ENCODE measurements at regions not wholly inside any gene's neighbourhood (a gene's known extent, or its start where the extent isn't known, plus 50 kb on each side); places are given as distances from the start of the nearest gene placed in this dataset.

DNA sequence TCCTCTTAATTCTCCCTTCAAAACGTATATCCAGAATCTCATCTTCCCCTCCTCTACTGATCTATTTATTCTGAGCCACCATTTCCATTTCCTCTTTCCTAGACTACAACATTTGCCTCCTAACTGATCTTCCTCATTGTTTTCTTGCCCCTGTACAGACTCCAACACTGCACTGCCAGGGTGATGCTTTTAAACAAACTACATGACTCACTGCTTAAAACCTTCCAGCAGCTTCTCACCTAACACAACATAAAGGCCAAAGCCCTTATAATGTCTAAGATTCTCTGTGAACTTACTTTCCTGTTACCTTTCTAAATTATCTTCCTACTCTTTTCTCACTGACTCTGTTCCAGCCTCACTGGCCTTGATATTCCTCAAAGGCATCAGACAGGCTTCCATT is 161.0 kb upstream of the HS3ST1 start:
- DNase-seq (ENCODE audit: low spot score) (no peak), ATAC-seq (no peak)
- Mint-ChIP-seq H3K4me3 (no peak overlapping the region), H3K9me3 (peaks cover 6% of the 10 kb centered on the region), H3K36me3 (no peaks in the 10 kb centered on the region), H3K4me1 (ENCODE audit: low read depth in 2 of 2) (no peaks in the 10 kb centered on the region), H3K27ac (no peak overlapping the region), H3K27me3 (peaks cover 6 to 7% of the 10 kb centered on the region in 2 donors)

GRCh38 chr4:11587797-11588196 is 159.1 kb upstream of the HS3ST1 start:
- peaks cover 6% of the 10 kb centered on the region for H3K9me3 Mint-ChIP-seq
- H3K4me3 Mint-ChIP-seq = no peak overlapping the region
- no peaks in the 10 kb centered on the region for H3K36me3 Mint-ChIP-seq
- H3K27me3 Mint-ChIP-seq = peaks cover 6 to 7% of the 10 kb centered on the region in 2 donors
- no peak for DNase-seq (ENCODE audit: low spot score)
- ATAC-seq = no peak
- no peak overlapping the region for H3K27ac Mint-ChIP-seq
- no peaks in the 10 kb centered on the region for H3K4me1 Mint-ChIP-seq (ENCODE audit: low read depth in 2 of 2)

DNA sequence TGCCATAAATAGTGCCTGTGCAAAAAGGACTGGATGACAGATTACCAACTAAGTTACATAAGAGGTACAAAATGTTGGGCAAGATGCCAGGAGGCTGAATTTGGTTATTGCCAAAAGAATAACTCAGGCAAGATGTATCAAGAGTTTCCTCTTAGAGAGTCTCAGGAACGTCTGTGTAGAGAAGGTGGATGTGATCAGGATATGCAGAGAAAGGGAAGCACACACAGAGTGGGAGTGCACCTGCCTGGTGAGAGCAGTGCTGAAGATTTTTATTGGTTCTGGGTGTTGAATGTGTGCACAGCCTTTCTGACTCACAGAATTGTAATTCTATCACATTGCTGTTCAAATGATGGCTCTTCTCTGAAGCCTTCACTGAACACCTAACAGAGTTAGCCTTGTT is 156.8 kb upstream of the HS3ST1 start:
- Mint-ChIP-seq H3K9me3 (peaks cover 15% of the 10 kb centered on the region), H3K4me3 (no peak overlapping the region), H3K36me3 (peaks cover 12% of the 10 kb centered on the region), H3K27ac (no peak overlapping the region), H3K4me1 (ENCODE audit: low read depth in 2 of 2) (no peaks in the 10 kb centered on the region), H3K27me3 (peaks cover 6 to 7% of the 10 kb centered on the region in 2 donors)
- no peak for ATAC-seq
- DNase-seq (ENCODE audit: low spot score) = no peak

DNA sequence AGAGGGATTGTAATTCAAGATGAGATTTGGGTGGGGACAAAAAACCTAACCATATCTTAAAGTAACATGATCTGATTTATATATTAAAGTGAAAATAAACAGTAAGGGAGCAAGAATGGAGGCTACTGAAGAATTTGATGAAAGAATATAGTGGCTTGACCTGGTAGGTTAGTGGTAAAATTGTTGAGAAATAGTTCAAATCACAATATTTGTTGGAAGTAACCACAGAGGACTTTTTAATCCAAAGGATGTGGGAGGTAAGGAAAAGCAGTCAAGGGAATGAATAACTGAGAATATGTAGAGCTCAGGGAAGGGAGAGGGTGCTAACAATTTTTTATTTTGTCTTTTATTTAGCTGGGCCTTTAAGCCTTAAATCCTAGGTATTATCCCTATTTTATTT is 139.8 kb upstream of the HS3ST1 start:
- Mint-ChIP-seq H3K4me3 (no peak overlapping the region), H3K4me1 (ENCODE audit: low read depth in 2 of 2) (no peaks in the 10 kb centered on the region), H3K36me3 (no peaks in the 10 kb centered on the region), H3K27ac (no peak overlapping the region), H3K27me3 (no peaks in the 10 kb centered on the region), H3K9me3 (no peaks in the 10 kb centered on the region)
- DNase-seq (ENCODE audit: low spot score) = no peak
- ATAC-seq = no peak

DNA sequence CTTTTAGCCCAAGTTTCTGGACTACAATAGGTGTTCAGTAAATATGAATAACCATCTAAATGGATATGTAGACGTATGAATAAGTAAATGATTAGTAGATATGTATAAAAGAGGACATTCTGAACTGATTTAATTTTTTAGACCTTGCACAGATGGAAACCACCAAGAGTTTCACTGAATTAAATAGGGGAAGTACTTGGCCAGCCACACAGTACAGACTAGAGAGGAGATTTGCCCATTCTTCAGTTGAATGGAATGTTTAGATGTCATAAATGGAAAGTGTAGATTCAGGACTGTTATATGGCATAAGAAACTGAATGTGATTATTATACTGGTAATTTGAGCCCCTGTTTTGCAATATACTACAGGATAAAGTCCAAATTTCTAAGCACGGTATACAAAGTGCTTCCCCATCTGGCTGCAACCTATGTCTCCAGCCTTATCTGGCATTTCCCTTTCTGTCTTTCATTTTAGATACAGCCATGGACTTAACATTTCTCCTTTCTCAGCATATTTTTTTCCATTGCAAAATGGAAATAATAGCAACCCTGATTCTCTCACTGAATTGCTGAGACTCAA is 137.8 kb upstream of the HS3ST1 start:
- Mint-ChIP-seq H3K4me1 (ENCODE audit: low read depth in 2 of 2) (no peaks in the 10 kb centered on the region), H3K4me3 (no peak overlapping the region), H3K36me3 (no peaks in the 10 kb centered on the region), H3K27ac (no peak overlapping the region), H3K9me3 (no peaks in the 10 kb centered on the region), H3K27me3 (no peaks in the 10 kb centered on the region)
- DNase-seq (ENCODE audit: low spot score) (no peak), ATAC-seq (no peak)

- Mint-ChIP-seq H3K27me3 (no peaks in the 10 kb centered on the region), H3K4me1 (ENCODE audit: low read depth in 2 of 2) (no peaks in the 10 kb centered on the region), H3K9me3 (no peaks in the 10 kb centered on the region), H3K36me3 (no peaks in the 10 kb centered on the region), H3K27ac (no peak overlapping the region), H3K4me3 (no peak overlapping the region)
- ATAC-seq (no peak), DNase-seq (ENCODE audit: low spot score) (no peak)
These were observed 137.2 kb upstream of the HS3ST1 start for GRCh38 chr4:11565899-11566298.

- H3K9me3 Mint-ChIP-seq = no peaks in the 10 kb centered on the region
- no peak for ATAC-seq
- H3K27ac Mint-ChIP-seq = no peak overlapping the region
These were observed 136.5 kb upstream of the HS3ST1 start for GRCh38 chr4:11565213-11565612.

GRCh38 chr4:11564021-11564420 is 135.3 kb upstream of the HS3ST1 start:
- Mint-ChIP-seq H3K36me3 (no peaks in the 10 kb centered on the region), H3K27me3 (no peaks in the 10 kb centered on the region), H3K4me1 (ENCODE audit: low read depth in 2 of 2) (no peaks in the 10 kb centered on the region), H3K4me3 (no peak overlapping the region), H3K9me3 (peaks cover 3% of the 10 kb centered on the region), H3K27ac (no peak overlapping the region)
- ATAC-seq = no peak
- DNase-seq (ENCODE audit: low spot score) = no peak

More at GRCh38 chr4:11565213-11565612, 136.5 kb upstream of the HS3ST1 start:
- no peak for DNase-seq (ENCODE audit: low spot score)
- Mint-ChIP-seq H3K36me3 (no peaks in the 10 kb centered on the region), H3K27me3 (no peaks in the 10 kb centered on the region), H3K4me3 (no peak overlapping the region), H3K4me1 (ENCODE audit: low read depth in 2 of 2) (no peaks in the 10 kb centered on the region)

DNA sequence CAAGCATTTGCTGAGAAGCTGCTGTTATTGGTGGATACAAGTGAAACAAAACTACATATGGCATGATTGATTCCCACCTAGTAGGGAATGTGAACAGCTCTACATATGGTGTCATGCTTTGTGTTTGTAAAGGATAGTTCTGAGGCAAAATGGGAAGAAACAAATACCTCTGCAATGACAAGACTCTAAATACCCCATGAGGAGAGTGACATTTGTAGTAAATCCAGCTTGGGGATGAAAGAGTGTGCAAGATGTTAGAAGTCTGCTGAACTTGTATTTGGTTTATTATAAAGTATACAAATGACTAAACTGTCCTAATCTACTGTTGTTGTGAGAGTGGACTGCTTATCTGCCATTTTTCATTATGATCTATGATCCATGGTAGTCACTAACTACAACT is 120.8 kb upstream of the HS3ST1 start:
- H3K4me3 Mint-ChIP-seq = no peak overlapping the region
- H3K4me1 Mint-ChIP-seq (ENCODE audit: low read depth in 2 of 2) = no peaks in the 10 kb centered on the region
- H3K27ac Mint-ChIP-seq = no peak overlapping the region
- H3K36me3 Mint-ChIP-seq = no peaks in the 10 kb centered on the region
- peaks cover 5% of the 10 kb centered on the region for H3K9me3 Mint-ChIP-seq
- H3K27me3 Mint-ChIP-seq = peaks cover 7 to 23% of the 10 kb centered on the region in 2 donors
- no peak for DNase-seq (ENCODE audit: low spot score)
- ATAC-seq = no peak

- DNase-seq (ENCODE audit: low spot score) (no peak), ATAC-seq (no peak)
- Mint-ChIP-seq H3K4me1 (ENCODE audit: low read depth in 2 of 2) (no peaks in the 10 kb centered on the region), H3K27me3 (peaks cover 7 to 18% of the 10 kb centered on the region in 2 donors), H3K36me3 (no peaks in the 10 kb centered on the region), H3K27ac (no peak overlapping the region), H3K9me3 (peaks cover 5% of the 10 kb centered on the region), H3K4me3 (no peak overlapping the region)
These were observed 119.9 kb upstream of the HS3ST1 start for GRCh38 chr4:11548597-11549082.

DNA sequence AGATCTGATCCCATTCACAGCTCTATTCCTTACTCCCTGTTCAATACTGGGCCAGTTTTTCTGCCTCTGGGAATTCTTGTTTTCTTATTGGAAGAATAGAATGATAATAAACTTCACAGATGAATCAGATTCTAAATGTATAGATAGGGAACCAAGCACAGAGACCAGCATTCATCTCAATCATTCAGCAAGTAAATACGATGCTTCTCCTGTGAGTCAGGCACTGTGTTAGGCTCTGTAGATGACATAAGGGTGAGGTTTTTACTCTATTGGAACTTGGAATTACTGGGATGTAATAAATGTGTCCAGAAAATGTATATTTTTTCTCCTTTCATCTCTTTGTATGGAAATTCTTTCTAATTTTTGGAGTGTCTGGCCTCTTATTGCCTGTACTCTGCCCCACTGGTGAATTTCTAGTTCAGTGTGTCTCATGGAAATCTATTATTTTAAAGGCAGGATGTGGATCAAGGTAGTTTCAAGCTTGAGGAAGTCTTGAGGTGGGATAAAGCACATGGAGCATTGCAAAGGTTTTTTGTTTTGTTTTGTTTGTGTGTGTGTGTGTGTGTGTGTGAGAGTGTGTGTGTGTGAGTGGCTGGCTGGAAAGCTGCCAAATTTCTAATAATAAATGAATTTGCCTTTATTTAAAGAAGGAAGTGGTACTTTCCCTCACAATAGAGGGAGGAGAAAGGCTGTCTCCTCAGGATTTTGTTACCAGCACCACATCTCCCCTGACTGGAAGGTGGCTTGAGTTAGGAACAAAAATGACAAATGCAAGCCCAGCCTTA is 117.9 kb upstream of the HS3ST1 start:
- Mint-ChIP-seq H3K4me1 (ENCODE audit: low read depth in 2 of 2) (no peaks in the 10 kb centered on the region), H3K4me3 (no peak overlapping the region), H3K9me3 (peaks cover 5% of the 10 kb centered on the region), H3K36me3 (no peaks in the 10 kb centered on the region), H3K27me3 (peaks cover 7 to 18% of the 10 kb centered on the region in 2 donors), H3K27ac (no peak overlapping the region)
- no peak for DNase-seq (ENCODE audit: low spot score)
- no peak for ATAC-seq

DNA sequence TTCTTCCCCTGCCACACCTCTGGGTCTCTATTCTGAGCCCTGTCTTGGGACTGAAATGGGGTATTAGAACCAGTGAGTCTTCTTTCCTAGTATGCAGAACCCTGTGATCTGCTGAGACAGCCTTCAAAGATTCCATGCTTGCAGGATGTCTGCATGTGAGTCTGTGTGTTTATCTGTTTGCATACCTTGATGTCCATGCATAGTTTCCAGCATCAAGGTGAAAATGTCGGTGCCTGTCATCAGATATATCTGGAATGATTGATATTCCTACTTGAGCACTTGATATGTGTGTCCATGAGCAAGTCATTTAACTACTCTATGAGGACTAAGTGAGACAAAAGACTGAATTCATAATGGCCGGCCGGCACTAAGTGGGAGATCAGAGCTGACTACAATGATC is 117.0 kb upstream of the HS3ST1 start:
- Mint-ChIP-seq H3K27ac (no peak overlapping the region), H3K27me3 (peaks cover 7 to 18% of the 10 kb centered on the region in 2 donors), H3K36me3 (no peaks in the 10 kb centered on the region), H3K4me1 (ENCODE audit: low read depth in 2 of 2) (no peaks in the 10 kb centered on the region), H3K9me3 (peaks cover 5% of the 10 kb centered on the region), H3K4me3 (no peak overlapping the region)
- DNase-seq (ENCODE audit: low spot score) (no peak), ATAC-seq (no peak)

DNA sequence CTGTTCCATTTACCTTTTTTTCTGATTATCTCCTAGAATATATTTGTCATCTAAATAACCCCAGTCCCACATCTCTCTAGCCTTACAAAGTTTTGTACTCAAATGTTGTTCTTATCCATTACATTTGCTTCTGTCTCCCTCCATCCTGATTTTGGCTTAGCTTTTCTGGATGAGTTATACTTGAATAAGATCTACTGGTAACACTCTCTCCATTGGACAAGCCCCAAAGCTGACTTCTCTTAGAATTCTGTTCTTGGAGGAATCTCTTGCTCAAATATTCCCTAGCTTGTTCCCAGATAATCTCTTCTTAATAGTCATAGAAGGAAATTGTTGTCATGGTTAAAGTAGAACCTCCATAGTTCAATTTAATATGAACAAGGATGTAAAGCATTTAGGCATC is 115.5 kb upstream of the HS3ST1 start:
- no peaks in the 10 kb centered on the region for H3K36me3 Mint-ChIP-seq
- ATAC-seq (no peak), DNase-seq (ENCODE audit: low spot score) (no peak)
- no peaks in the 10 kb centered on the region for H3K4me1 Mint-ChIP-seq (ENCODE audit: low read depth in 2 of 2)
- H3K9me3 Mint-ChIP-seq = peaks cover 5% of the 10 kb centered on the region
- H3K4me3 Mint-ChIP-seq = no peak overlapping the region
- no peak overlapping the region for H3K27ac Mint-ChIP-seq
- H3K27me3 Mint-ChIP-seq = peaks cover 7 to 18% of the 10 kb centered on the region in 2 donors

DNA sequence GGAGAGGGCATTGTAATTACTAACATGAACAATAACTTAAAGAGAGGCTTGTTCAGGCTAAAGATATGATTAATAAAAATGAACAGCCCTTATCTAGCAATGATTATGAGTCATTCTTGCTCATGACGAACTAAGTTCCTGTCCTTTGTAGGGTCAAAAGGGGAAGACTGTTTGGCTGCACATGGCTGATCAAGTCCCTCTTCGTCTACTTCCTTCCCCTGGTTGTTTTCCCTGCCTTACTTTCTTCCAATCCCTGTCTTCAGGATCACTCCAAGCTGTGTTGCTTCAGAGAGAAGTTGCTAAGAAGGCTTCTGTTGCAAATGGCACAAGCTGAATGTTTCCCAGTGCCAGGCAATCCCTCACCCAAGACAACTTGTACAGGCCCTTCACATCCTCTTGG is 115.0 kb upstream of the HS3ST1 start:
- Mint-ChIP-seq H3K9me3 (peaks cover 5% of the 10 kb centered on the region), H3K4me1 (ENCODE audit: low read depth in 2 of 2) (no peaks in the 10 kb centered on the region), H3K4me3 (no peak overlapping the region), H3K27ac (no peak overlapping the region), H3K36me3 (no peaks in the 10 kb centered on the region), H3K27me3 (peaks cover 7 to 18% of the 10 kb centered on the region in 2 donors)
- no peak for ATAC-seq
- no peak for DNase-seq (ENCODE audit: low spot score)
